ENCODE measurements at regions not wholly inside any gene's neighbourhood (a gene's known extent, or its start where the extent isn't known, plus 50 kb on each side); places are given as distances from the start of the nearest gene placed in this dataset.

DNA sequence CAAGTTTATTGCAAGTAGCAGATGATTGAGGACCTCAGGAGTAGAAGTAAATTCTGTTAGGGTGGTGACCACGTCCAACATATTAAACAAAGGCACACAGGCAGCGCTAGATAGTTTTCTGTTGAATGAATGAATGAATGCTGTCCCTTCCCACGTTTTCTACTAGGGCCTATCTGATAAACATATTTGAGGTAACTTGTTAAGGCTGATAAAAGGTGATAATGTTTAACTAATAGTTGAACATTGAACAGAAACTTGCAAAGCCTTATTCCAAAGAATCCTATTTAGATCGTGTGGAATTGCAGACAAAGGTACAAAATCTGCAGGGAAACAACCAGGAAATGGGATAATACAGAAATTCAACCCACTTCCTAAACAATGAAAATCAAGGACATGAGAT, 559.5 kb upstream of the SEMA6D start:
- TF ChIP-seq EGR1 (IDR thresholded peaks at IDR 0.05) = no peak

DNA sequence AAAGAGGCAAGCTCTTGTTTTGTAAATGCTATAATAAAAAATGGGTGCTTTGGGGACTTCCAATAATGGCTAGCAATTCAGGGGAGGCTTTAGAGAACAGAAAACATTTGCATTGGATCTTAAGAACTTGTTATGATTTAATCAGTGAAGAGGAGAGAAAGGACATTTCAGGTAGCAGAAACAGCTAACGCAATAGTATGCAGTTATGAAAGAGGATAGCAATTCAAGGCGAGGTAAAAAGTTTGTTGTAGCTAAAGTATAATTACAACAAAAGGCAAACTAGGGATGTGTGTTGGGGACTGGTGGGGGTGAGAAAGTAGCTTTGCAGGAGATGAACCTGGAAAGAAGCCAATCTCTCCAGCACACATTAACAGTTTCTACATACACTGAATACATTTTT, 558.7 kb upstream of the SEMA6D start:
- TF ChIP-seq, protein P1, sequence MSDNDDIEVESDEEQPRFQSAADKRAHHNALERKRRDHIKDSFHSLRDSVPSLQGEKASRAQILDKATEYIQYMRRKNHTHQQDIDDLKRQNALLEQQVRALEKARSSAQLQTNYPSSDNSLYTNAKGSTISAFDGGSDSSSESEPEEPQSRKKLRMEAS (IDR thresholded peaks at IDR 0.05) = no peak
- TF ChIP-seq TAF1 (IDR thresholded peaks at IDR 0.05; ENCODE audit: low read depth) = no peak
- TF ChIP-seq EGR1 (IDR thresholded peaks at IDR 0.05) = no peak
- TF ChIP-seq EP300 (IDR thresholded peaks at IDR 0.05; ENCODE audit: borderline replicate concordance) = no peak
- TF ChIP-seq, protein P2, sequence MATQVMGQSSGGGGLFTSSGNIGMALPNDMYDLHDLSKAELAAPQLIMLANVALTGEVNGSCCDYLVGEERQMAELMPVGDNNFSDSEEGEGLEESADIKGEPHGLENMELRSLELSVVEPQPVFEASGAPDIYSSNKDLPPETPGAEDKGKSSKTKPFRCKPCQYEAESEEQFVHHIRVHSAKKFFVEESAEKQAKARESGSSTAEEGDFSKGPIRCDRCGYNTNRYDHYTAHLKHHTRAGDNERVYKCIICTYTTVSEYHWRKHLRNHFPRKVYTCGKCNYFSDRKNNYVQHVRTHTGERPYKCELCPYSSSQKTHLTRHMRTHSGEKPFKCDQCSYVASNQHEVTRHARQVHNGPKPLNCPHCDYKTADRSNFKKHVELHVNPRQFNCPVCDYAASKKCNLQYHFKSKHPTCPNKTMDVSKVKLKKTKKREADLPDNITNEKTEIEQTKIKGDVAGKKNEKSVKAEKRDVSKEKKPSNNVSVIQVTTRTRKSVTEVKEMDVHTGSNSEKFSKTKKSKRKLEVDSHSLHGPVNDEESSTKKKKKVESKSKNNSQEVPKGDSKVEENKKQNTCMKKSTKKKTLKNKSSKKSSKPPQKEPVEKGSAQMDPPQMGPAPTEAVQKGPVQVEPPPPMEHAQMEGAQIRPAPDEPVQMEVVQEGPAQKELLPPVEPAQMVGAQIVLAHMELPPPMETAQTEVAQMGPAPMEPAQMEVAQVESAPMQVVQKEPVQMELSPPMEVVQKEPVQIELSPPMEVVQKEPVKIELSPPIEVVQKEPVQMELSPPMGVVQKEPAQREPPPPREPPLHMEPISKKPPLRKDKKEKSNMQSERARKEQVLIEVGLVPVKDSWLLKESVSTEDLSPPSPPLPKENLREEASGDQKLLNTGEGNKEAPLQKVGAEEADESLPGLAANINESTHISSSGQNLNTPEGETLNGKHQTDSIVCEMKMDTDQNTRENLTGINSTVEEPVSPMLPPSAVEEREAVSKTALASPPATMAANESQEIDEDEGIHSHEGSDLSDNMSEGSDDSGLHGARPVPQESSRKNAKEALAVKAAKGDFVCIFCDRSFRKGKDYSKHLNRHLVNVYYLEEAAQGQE (IDR thresholded peaks at IDR 0.05; ENCODE audit: low read depth) = no peak
- no peak for TF ChIP-seq TCF12 (IDR thresholded peaks at IDR 0.05; ENCODE audit: low read depth)

DNA sequence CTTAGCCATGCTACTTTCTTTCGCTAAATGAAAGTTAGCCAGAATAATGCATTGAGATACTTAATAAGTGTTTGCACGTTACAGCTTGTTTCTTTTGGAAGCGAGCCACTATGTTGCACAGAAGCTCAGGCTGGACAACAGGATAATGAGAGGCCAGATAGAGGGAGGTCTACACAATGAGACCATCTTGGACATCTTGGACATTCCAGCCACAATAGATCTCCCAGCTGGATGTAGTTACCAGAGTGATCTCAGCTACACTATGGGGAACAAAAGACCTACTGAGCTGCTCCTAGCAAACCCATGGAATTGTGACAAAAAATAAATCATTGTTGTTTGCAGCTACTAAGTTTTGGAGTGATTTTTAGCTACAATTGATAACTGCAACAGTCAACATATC, 540.1 kb upstream of the SEMA6D start:
- TF ChIP-seq NFIC (IDR thresholded peaks at IDR 0.05) (no peak), FOXM1 (IDR thresholded peaks at IDR 0.05; ENCODE audit: borderline replicate concordance, low read depth) (no peak)
- TF ChIP-seq, protein P3, sequence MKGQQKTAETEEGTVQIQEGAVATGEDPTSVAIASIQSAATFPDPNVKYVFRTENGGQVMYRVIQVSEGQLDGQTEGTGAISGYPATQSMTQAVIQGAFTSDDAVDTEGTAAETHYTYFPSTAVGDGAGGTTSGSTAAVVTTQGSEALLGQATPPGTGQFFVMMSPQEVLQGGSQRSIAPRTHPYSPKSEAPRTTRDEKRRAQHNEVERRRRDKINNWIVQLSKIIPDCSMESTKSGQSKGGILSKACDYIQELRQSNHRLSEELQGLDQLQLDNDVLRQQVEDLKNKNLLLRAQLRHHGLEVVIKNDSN (IDR thresholded peaks at IDR 0.05) = no peak

DNA sequence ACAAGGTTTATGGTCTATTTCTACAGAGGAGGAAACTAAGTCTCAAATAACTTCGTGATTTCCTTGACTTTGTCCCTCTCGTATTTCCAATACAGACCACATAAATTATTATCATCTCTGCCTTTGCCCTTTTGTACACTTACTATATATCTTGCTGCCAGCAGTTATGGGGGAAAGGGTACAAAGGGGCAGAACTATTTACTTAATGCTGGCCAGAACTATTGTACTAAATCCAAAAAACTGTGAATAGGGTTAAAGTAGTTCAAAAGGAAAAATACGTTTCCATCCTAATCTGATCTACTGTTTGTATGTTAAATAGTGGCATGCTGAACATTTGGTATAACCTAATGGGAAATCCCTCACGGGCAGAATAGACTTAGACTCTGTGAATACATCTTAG, 537.3 kb upstream of the SEMA6D start:
- TF ChIP-seq EGR1 (IDR thresholded peaks at IDR 0.05) (no peak), TCF12 (IDR thresholded peaks at IDR 0.05; ENCODE audit: low read depth) (no peak), ZBTB7A (IDR thresholded peaks at IDR 0.05; ENCODE audit: low read depth) (no peak), RAD21 (IDR thresholded peaks at IDR 0.05; ENCODE audit: low read depth) (no peak), NFIC (IDR thresholded peaks at IDR 0.05) (no peak), CREB1 (IDR thresholded peaks at IDR 0.05; ENCODE audit: low read depth) (no peak), TAF1 (IDR thresholded peaks at IDR 0.05; ENCODE audit: low read depth) (no peak), CEBPB (IDR thresholded peaks at IDR 0.05) (no peak), TEAD4 (IDR thresholded peaks at IDR 0.05) (no peak), YY1 (IDR thresholded peaks at IDR 0.05; ENCODE audit: low read depth) (no peak), EP300 (IDR thresholded peaks at IDR 0.05; ENCODE audit: borderline replicate concordance) (no peak), FOXM1 (IDR thresholded peaks at IDR 0.05; ENCODE audit: borderline replicate concordance, low read depth) (no peak)
- TF ChIP-seq, protein P1 (IDR thresholded peaks at IDR 0.05) = no peak
- TF ChIP-seq, protein P3 (IDR thresholded peaks at IDR 0.05) = no peak
- TF ChIP-seq, protein P2 (IDR thresholded peaks at IDR 0.05; ENCODE audit: low read depth) = no peak

DNA sequence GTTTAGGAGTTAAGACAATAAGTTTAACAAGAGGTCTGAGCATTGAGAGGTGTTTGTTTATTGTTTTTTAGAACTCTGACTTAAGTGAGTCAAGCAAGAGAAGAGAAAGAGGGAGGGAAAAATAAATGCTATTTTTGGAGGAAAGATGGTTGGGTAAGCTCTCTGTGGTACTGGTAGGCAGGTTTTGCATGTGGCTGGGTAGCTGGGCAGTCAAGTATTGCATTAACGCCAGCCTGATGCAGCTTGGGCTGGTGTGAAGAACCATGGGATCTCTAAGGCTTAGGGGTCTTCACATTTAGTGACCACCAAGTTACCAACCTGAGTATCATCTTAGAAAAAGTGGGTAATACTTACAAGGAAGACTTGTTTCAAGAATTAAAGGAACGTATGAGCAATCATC, 534.5 kb upstream of the SEMA6D start:
- no peak for TF ChIP-seq ZBTB7A (IDR thresholded peaks at IDR 0.05; ENCODE audit: low read depth)
- no peak for TF ChIP-seq CEBPB (IDR thresholded peaks at IDR 0.05)
- TF ChIP-seq, protein P1 (IDR thresholded peaks at IDR 0.05) = no peak
- TF ChIP-seq YY1 (IDR thresholded peaks at IDR 0.05; ENCODE audit: low read depth) = no peak
- TF ChIP-seq FOXM1 (IDR thresholded peaks at IDR 0.05; ENCODE audit: borderline replicate concordance, low read depth) = no peak
- TF ChIP-seq RAD21 (IDR thresholded peaks at IDR 0.05; ENCODE audit: low read depth) = no peak
- TF ChIP-seq NFIC (IDR thresholded peaks at IDR 0.05) = no peak
- no peak for TF ChIP-seq TCF12 (IDR thresholded peaks at IDR 0.05; ENCODE audit: low read depth)
- TF ChIP-seq TEAD4 (IDR thresholded peaks at IDR 0.05) = no peak
- TF ChIP-seq EP300 (IDR thresholded peaks at IDR 0.05; ENCODE audit: borderline replicate concordance) = no peak
- TF ChIP-seq, protein P3 (IDR thresholded peaks at IDR 0.05) = no peak
- no peak for TF ChIP-seq CREB1 (IDR thresholded peaks at IDR 0.05; ENCODE audit: low read depth)
- no peak for TF ChIP-seq EGR1 (IDR thresholded peaks at IDR 0.05)
- TF ChIP-seq, protein P2 (IDR thresholded peaks at IDR 0.05; ENCODE audit: low read depth) = no peak
- TF ChIP-seq TAF1 (IDR thresholded peaks at IDR 0.05; ENCODE audit: low read depth) = no peak
